ENCODE measurements at regions not wholly inside any gene's neighbourhood (a gene's known extent, or its start where the extent isn't known, plus 50 kb on each side); places are given as distances from the start of the nearest gene placed in this dataset.

- Histone ChIP-seq H3K9ac (no peak overlapping the region), H3F3A (ENCODE audit: insufficient read depth) (no peaks in the 10 kb centered on the region), H3K9me2 (ENCODE audit: insufficient read depth) (no peaks in the 10 kb centered on the region), H3K79me2 (ENCODE audit: insufficient read depth) (no peaks in the 10 kb centered on the region), H4K20me1 (ENCODE audit: insufficient read depth) (no peaks in the 10 kb centered on the region), H3K4me1 (ENCODE audit: insufficient read depth) (no peaks in the 10 kb centered on the region), H3K4me2 (ENCODE audit: unreplicated experiment) (no peak overlapping the region), H3K9me3 (ENCODE audit: low read depth) (no peaks in the 10 kb centered on the region), H3K4me3 (no peak overlapping the region), H3K27me3 (replicated peaks; ENCODE audit: insufficient read depth) (0 out of 2 replicates have a peak, but pooled peaks cover 20% of the 10 kb centered on the region), H2AFZ (no peak overlapping the region), H3K36me3 (ENCODE audit: low read depth) (no peaks in the 10 kb centered on the region), H3K27ac (no peak overlapping the region)
- 17 to 21% methylated on average over 3 of the region's 3 CpGs for WGBS, 2 experiments (ENCODE audit: low coverage in 1 of 2, low lambda C conversion rate in 2 of 2, missing lambda C conversion rate in 2 of 2)
- in situ Hi-C loops (cut with MboI) = no loop called here
- no peak for DNase-seq
- TF ChIP-seq EZH2 (IDR thresholded peaks at IDR 0.05; ENCODE audit: insufficient read depth, poor library complexity, severe bottlenecking) (no peak), EZH2phosphoT487 (IDR thresholded peaks at IDR 0.05; ENCODE audit: insufficient read depth, low read depth) (no peak)
Observed at GRCh38 chr12:87923361-87923760, 105.8 kb downstream of the C12orf50 start.

- Histone ChIP-seq H4K20me1 (ENCODE audit: insufficient read depth) (no peaks in the 10 kb centered on the region), H3K4me2 (ENCODE audit: unreplicated experiment) (no peak overlapping the region), H2AFZ (no peak overlapping the region), H3K36me3 (ENCODE audit: low read depth) (no peaks in the 10 kb centered on the region), H3K9me3 (ENCODE audit: low read depth) (no peaks in the 10 kb centered on the region), H3K79me2 (ENCODE audit: insufficient read depth) (no peaks in the 10 kb centered on the region), H3K9ac (no peak overlapping the region), H3F3A (ENCODE audit: insufficient read depth) (no peaks in the 10 kb centered on the region), H3K27ac (no peak overlapping the region), H3K4me3 (no peak overlapping the region), H3K27me3 (replicated peaks; ENCODE audit: insufficient read depth) (0 out of 2 replicates have a peak, but pooled peaks cover 20% of the 10 kb centered on the region), H3K4me1 (ENCODE audit: insufficient read depth) (no peaks in the 10 kb centered on the region), H3K9me2 (ENCODE audit: insufficient read depth) (no peaks in the 10 kb centered on the region)
- no peak for DNase-seq
- 1 to 4% methylated on average over 2 of the region's 2 CpGs for WGBS, 2 experiments (ENCODE audit: low coverage in 1 of 2, low lambda C conversion rate in 2 of 2, missing lambda C conversion rate in 2 of 2)
- in situ Hi-C loops (cut with MboI) = no loop called here
- TF ChIP-seq EZH2 (IDR thresholded peaks at IDR 0.05; ENCODE audit: insufficient read depth, poor library complexity, severe bottlenecking) (no peak), EZH2phosphoT487 (IDR thresholded peaks at IDR 0.05; ENCODE audit: insufficient read depth, low read depth) (no peak)
Observed at GRCh38 chr12:87922736-87923135, 106.5 kb downstream of the C12orf50 start.

GRCh38 chr12:87921621-87922020 is 107.6 kb downstream of the C12orf50 start:
- no peaks in the 10 kb centered on the region for H3K9me2 ChIP-seq (ENCODE audit: insufficient read depth)
- H4K20me1 ChIP-seq (ENCODE audit: insufficient read depth) = no peaks in the 10 kb centered on the region
- 0 out of 2 replicates have a peak, but pooled peaks cover 20% of the 10 kb centered on the region for H3K27me3 ChIP-seq (replicated peaks; ENCODE audit: insufficient read depth)
- no peaks in the 10 kb centered on the region for H3K9me3 ChIP-seq (ENCODE audit: low read depth)
- H3K4me3 ChIP-seq = no peak overlapping the region
- TF ChIP-seq EZH2 (IDR thresholded peaks at IDR 0.05; ENCODE audit: insufficient read depth, poor library complexity, severe bottlenecking) (no peak), EZH2phosphoT487 (IDR thresholded peaks at IDR 0.05; ENCODE audit: insufficient read depth, low read depth) (no peak)
- H3F3A ChIP-seq (ENCODE audit: insufficient read depth) = no peaks in the 10 kb centered on the region
- no peaks in the 10 kb centered on the region for H3K36me3 ChIP-seq (ENCODE audit: low read depth)
- in situ Hi-C loops (cut with MboI) = no loop called here
- no peak overlapping the region for H2AFZ ChIP-seq
- no peak for DNase-seq
- H3K4me2 ChIP-seq (ENCODE audit: unreplicated experiment) = no peak overlapping the region
- no peak overlapping the region for H3K9ac ChIP-seq
- no peak overlapping the region for H3K27ac ChIP-seq
- no peaks in the 10 kb centered on the region for H3K79me2 ChIP-seq (ENCODE audit: insufficient read depth)
- H3K4me1 ChIP-seq (ENCODE audit: insufficient read depth) = no peaks in the 10 kb centered on the region
- 18 to 19% methylated on average over 4 of the region's 4 CpGs for WGBS, 2 experiments (ENCODE audit: low coverage in 1 of 2, low lambda C conversion rate in 2 of 2, missing lambda C conversion rate in 2 of 2)

GRCh38 chr12:87920139-87920538 is 109.1 kb downstream of the C12orf50 start:
- no peak overlapping the region for H3K4me2 ChIP-seq (ENCODE audit: unreplicated experiment)
- DNase-seq = no peak
- no peak overlapping the region for H2AFZ ChIP-seq
- no peaks in the 10 kb centered on the region for H3F3A ChIP-seq (ENCODE audit: insufficient read depth)
- no peak overlapping the region for H3K4me3 ChIP-seq
- 0 out of 2 replicates have a peak, but pooled peaks cover 20% of the 10 kb centered on the region for H3K27me3 ChIP-seq (replicated peaks; ENCODE audit: insufficient read depth)
- no peak for TF ChIP-seq EZH2 (IDR thresholded peaks at IDR 0.05; ENCODE audit: insufficient read depth, poor library complexity, severe bottlenecking)
- no peak for TF ChIP-seq EZH2phosphoT487 (IDR thresholded peaks at IDR 0.05; ENCODE audit: insufficient read depth, low read depth)
- H3K9ac ChIP-seq = no peak overlapping the region
- no peaks in the 10 kb centered on the region for H3K36me3 ChIP-seq (ENCODE audit: low read depth)
- no peaks in the 10 kb centered on the region for H3K9me3 ChIP-seq (ENCODE audit: low read depth)
- no peaks in the 10 kb centered on the region for H4K20me1 ChIP-seq (ENCODE audit: insufficient read depth)
- no peaks in the 10 kb centered on the region for H3K4me1 ChIP-seq (ENCODE audit: insufficient read depth)
- in situ Hi-C loops (cut with MboI) = no loop called here
- H3K79me2 ChIP-seq (ENCODE audit: insufficient read depth) = no peaks in the 10 kb centered on the region
- H3K9me2 ChIP-seq (ENCODE audit: insufficient read depth) = no peaks in the 10 kb centered on the region
- H3K27ac ChIP-seq = no peak overlapping the region

- Histone ChIP-seq H3F3A (ENCODE audit: insufficient read depth) (no peaks in the 10 kb centered on the region), H3K27me3 (replicated peaks; ENCODE audit: insufficient read depth) (no peaks in the 10 kb centered on the region), H2AFZ (no peak overlapping the region), H3K36me3 (ENCODE audit: low read depth) (no peaks in the 10 kb centered on the region), H3K9me3 (ENCODE audit: low read depth) (no peaks in the 10 kb centered on the region), H3K4me2 (ENCODE audit: unreplicated experiment) (no peak overlapping the region), H4K20me1 (ENCODE audit: insufficient read depth) (no peaks in the 10 kb centered on the region), H3K9me2 (ENCODE audit: insufficient read depth) (no peaks in the 10 kb centered on the region), H3K4me3 (no peak overlapping the region), H3K4me1 (ENCODE audit: insufficient read depth) (no peaks in the 10 kb centered on the region), H3K27ac (no peak overlapping the region), H3K79me2 (ENCODE audit: insufficient read depth) (no peaks in the 10 kb centered on the region), H3K9ac (no peak overlapping the region)
- in situ Hi-C loops (cut with MboI) = no loop called here
- TF ChIP-seq EZH2 (IDR thresholded peaks at IDR 0.05; ENCODE audit: insufficient read depth, poor library complexity, severe bottlenecking) (no peak), EZH2phosphoT487 (IDR thresholded peaks at IDR 0.05; ENCODE audit: insufficient read depth, low read depth) (no peak)
- no peak for DNase-seq
- WGBS, 2 experiments (ENCODE audit: low coverage in 1 of 2, low lambda C conversion rate in 2 of 2, missing lambda C conversion rate in 2 of 2) = 23 to 39% methylated on average over 4 of the region's 4 CpGs
Observed at GRCh38 chr12:87901457-87901856, 127.7 kb downstream of the C12orf50 start.
